ENCODE measurements at regions not wholly inside any gene's neighbourhood (a gene's known extent, or its start where the extent isn't known, plus 50 kb on each side); places are given as distances from the start of the nearest gene placed in this dataset.

DNA sequence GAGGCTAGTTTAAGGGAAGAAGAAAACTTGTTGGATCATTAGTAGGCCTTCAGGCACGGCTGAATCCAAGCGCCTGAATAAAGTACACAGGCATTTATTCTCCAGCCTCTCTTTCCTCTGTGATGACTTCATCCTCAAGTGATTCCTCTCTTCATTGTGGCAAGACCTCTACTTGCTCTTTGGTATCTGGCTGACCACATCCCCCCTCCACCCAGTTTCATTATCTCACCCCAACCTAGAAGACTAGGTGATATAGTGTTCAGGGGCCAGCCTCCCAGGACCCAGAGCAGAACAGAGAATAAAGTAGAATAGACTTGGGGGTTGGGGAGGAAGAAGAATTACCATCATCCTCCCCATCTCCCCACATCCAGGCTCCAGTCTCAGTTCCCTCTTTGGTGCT is 189.3 kb downstream of the MIAT start:
- 80 to 98% (median 89%) methylated on average over 2 of the region's 2 CpGs for WGBS, 5 donors
- Histone ChIP-seq H3K4me3 (no peak overlapping the region), H3K9me3 (no peaks in the 10 kb centered on the region), H3K27ac (no peak overlapping the region), H3K4me1 (no peaks in the 10 kb centered on the region), H3K27me3 (no peaks in the 10 kb centered on the region), H3K36me3 (no peaks in the 10 kb centered on the region)
- DNase-seq = no peak
- intact Hi-C loops (cut with DNase I; ENCODE audit: low total_unique reads) = no loop called here
- no peak for TF ChIP-seq POLR2A (IDR thresholded peaks at IDR 0.05)
- TF ChIP-seq, protein P1, sequence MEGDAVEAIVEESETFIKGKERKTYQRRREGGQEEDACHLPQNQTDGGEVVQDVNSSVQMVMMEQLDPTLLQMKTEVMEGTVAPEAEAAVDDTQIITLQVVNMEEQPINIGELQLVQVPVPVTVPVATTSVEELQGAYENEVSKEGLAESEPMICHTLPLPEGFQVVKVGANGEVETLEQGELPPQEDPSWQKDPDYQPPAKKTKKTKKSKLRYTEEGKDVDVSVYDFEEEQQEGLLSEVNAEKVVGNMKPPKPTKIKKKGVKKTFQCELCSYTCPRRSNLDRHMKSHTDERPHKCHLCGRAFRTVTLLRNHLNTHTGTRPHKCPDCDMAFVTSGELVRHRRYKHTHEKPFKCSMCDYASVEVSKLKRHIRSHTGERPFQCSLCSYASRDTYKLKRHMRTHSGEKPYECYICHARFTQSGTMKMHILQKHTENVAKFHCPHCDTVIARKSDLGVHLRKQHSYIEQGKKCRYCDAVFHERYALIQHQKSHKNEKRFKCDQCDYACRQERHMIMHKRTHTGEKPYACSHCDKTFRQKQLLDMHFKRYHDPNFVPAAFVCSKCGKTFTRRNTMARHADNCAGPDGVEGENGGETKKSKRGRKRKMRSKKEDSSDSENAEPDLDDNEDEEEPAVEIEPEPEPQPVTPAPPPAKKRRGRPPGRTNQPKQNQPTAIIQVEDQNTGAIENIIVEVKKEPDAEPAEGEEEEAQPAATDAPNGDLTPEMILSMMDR (IDR thresholded peaks at IDR 0.05) = no peak

DNA sequence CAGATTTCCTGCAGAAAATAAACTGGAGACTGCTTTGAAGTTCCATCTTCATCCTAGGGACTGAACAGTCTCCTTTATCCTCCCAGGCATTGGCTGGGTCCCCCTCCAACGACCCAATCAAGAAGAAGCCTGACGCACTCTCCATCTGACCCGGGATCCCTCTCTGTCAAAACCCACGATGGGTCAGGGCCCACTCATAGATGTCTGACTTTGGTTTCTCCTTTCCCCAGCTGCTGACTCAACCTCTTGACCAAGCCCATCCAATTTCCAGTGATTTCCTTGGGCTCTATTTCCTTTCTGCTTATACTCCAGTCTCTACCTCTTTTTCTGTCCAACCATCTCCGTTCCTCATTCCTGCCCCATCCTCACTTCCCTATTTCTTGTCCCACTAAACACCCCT is 189.7 kb downstream of the MIAT start:
- no peaks in the 10 kb centered on the region for H3K36me3 ChIP-seq
- no peak overlapping the region for H3K27ac ChIP-seq
- DNase-seq = no peak
- intact Hi-C loops (cut with DNase I; ENCODE audit: low total_unique reads) = no loop called here
- no peak for TF ChIP-seq POLR2AphosphoS5 (IDR thresholded peaks at IDR 0.05)
- H3K9me3 ChIP-seq = no peaks in the 10 kb centered on the region
- no peaks in the 10 kb centered on the region for H3K4me1 ChIP-seq
- H3K4me3 ChIP-seq = no peak overlapping the region
- no peaks in the 10 kb centered on the region for H3K27me3 ChIP-seq
- 47 to 77% (median 62%) methylated on average over 5 of the region's 5 CpGs for WGBS, 5 donors

DNA sequence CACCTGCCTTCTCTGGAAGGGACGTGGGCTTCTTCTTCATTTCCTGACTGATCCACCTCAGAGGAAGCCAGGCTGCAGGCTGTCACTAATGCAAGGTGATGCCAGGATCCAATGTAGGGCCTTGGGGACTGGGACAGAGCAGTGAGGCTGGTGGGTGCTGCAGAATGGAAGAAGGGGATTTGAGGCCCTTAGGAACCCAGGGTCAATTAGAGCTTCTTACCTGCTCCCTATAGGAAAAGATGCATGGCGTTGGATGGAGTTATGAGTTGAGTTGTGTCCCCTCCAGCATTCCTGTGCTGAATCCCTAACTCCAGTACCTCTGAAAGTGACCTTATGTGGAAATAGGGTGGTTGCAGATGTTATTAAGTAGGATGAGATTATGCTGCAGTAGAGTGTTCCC is 190.4 kb downstream of the MIAT start:
- no peaks in the 10 kb centered on the region for H3K9me3 ChIP-seq
- intact Hi-C loops (cut with DNase I; ENCODE audit: low total_unique reads) = no loop called here
- no peaks in the 10 kb centered on the region for H3K4me1 ChIP-seq
- H3K36me3 ChIP-seq = no peaks in the 10 kb centered on the region
- TF ChIP-seq POLR2A (IDR thresholded peaks at IDR 0.05) = no peak
- no peak for TF ChIP-seq POLR2AphosphoS5 (IDR thresholded peaks at IDR 0.05)
- TF ChIP-seq EP300 (IDR thresholded peaks at IDR 0.05) = no peak
- TF ChIP-seq, protein P1 (IDR thresholded peaks at IDR 0.05) = no peak
- no peak for DNase-seq
- WGBS, 5 donors = 65 to 82% (median 71%) methylated on average over 2 of the region's 2 CpGs
- H3K4me3 ChIP-seq = no peak overlapping the region
- no peaks in the 10 kb centered on the region for H3K27me3 ChIP-seq
- H3K27ac ChIP-seq = no peak overlapping the region

DNA sequence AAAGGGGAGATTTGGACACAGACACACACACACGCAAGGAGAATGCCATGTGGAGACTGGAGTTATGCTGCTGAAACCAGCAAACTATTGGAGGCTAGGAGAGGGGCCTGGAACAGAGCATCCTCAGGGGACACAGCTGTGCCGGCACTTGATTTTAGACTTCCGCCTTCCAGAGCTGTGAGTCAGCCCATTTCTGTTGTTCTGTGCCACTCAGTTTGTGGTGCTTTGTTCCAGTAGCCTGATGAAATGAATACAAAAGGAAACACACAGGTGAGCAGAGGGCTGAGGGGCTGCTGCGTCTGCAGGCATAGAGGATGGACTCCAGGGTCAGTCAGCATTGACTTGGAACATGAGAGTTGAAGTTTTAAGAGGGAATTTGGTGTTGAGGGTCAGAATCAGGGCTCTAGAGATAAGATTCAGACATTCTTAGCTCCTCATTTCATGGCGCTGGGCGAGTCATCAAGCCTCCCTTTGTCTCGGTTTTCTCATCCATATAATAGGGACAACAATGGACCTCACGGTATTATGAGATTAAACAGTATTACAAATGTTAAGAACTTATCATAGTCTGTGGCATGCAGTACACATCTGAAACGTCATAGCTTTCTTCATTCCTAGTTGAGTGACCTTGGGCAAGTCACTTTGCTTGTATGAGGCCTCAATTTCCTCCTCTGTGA is 191.0 kb downstream of the MIAT start:
- H3K4me3 ChIP-seq = no peak overlapping the region
- intact Hi-C loops (cut with DNase I; ENCODE audit: low total_unique reads) = no loop called here
- H3K9me3 ChIP-seq = no peaks in the 10 kb centered on the region
- WGBS, 5 donors = 76 to 83% (median 77%) methylated on average over 9 of the region's 9 CpGs
- no peaks in the 10 kb centered on the region for H3K36me3 ChIP-seq
- no peaks in the 10 kb centered on the region for H3K27me3 ChIP-seq
- TF ChIP-seq POLR2A (IDR thresholded peaks at IDR 0.05) (no peak), POLR2AphosphoS5 (IDR thresholded peaks at IDR 0.05) (no peak), EP300 (IDR thresholded peaks at IDR 0.05) (no peak)
- TF ChIP-seq, protein P1 (IDR thresholded peaks at IDR 0.05) = no peak
- H3K4me1 ChIP-seq = no peaks in the 10 kb centered on the region
- no peak for DNase-seq
- H3K27ac ChIP-seq = no peak overlapping the region

DNA sequence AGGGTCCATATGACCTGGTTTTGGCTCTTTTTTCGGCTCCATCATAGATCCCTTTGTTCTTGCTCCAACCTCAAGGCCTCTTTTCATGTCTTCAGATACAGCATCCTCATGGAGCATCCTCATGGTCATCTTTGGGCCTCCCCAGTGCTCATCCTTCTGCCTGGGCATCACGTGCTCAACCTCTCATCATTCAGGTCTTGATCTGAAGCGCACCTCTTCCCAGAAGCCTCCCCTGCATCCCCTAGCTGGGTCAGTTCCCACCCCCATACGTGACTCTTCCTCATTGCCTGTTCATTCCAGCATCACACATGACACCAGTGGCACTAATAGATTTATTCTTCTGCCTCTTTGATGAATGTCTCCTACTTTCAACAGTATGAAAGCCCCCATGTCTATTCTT is 192.2 kb downstream of the MIAT start:
- Histone ChIP-seq H3K27ac (no peak overlapping the region), H3K9me3 (no peaks in the 10 kb centered on the region), H3K27me3 (no peaks in the 10 kb centered on the region), H3K36me3 (no peaks in the 10 kb centered on the region), H3K4me1 (no peaks in the 10 kb centered on the region), H3K4me3 (no peak overlapping the region)
- WGBS, 5 donors = 83 to 89% (median 86%) methylated on average over 4 of the region's 4 CpGs
- TF ChIP-seq POLR2AphosphoS5 (IDR thresholded peaks at IDR 0.05) (no peak), POLR2A (IDR thresholded peaks at IDR 0.05) (no peak)
- TF ChIP-seq, protein P1 (IDR thresholded peaks at IDR 0.05) = no peak
- DNase-seq = no peak
- intact Hi-C loops (cut with DNase I; ENCODE audit: low total_unique reads) = no loop called here

Data from stomach (tissue), 8 donors.